OCI-LY1 (cell line): ENCODE measurements at regions not wholly inside any gene's neighbourhood (a gene's known extent, or its start where the extent isn't known, plus 50 kb on each side); places are given as distances from the start of the nearest gene placed in this dataset.

ENCODE experiments used
- EZH2 ChIP-seq: fragments of 200-600 bp; sonication (generic), shearing (Covaris generic); IDR thresholded peaks from 2 replicates; pipeline ENCODE4 v1.8.0; 2017; ENCODE audit warnings: borderline replicate concordance, mixed run types, mild to moderate bottlenecking, antibody characterized with exemption, low read length, moderate library complexity, mixed read lengths
- TF ChIP-seq, protein P1 (sequence below): fragments of 200-600 bp; sonication (generic), shearing (Covaris generic); IDR thresholded peaks from 2 replicates; pipeline ENCODE4 v1.5.1; 2017; ENCODE audit warnings: mild to moderate bottlenecking, antibody characterized with exemption, low read length, moderate library complexity, mixed read lengths

DNA sequence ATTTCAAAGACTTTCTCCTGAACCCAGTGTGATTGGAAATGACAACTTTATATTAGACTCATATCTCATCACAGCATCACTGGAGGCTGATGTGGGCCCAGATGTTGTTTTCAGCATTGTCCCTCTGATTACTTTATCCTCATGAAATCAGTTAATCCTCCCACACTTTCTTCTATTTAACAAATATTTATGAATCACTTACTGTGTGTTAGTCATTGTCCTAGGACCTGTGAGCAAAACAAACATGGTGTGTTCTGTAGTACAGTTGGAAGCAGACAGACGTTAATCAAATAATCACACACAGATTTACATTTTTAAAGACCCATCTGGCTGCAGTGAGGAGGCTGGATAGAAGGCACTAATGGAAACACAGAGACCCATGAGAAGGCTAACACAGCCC, 383.7 kb downstream of the PRDM2 start:
- TF ChIP-seq, protein P1, sequence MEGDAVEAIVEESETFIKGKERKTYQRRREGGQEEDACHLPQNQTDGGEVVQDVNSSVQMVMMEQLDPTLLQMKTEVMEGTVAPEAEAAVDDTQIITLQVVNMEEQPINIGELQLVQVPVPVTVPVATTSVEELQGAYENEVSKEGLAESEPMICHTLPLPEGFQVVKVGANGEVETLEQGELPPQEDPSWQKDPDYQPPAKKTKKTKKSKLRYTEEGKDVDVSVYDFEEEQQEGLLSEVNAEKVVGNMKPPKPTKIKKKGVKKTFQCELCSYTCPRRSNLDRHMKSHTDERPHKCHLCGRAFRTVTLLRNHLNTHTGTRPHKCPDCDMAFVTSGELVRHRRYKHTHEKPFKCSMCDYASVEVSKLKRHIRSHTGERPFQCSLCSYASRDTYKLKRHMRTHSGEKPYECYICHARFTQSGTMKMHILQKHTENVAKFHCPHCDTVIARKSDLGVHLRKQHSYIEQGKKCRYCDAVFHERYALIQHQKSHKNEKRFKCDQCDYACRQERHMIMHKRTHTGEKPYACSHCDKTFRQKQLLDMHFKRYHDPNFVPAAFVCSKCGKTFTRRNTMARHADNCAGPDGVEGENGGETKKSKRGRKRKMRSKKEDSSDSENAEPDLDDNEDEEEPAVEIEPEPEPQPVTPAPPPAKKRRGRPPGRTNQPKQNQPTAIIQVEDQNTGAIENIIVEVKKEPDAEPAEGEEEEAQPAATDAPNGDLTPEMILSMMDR = no peak
- no peak for TF ChIP-seq EZH2
